ENCODE measurements at regions not wholly inside any gene's neighbourhood (a gene's known extent, or its start where the extent isn't known, plus 50 kb on each side); places are given as distances from the start of the nearest gene placed in this dataset.

DNA sequence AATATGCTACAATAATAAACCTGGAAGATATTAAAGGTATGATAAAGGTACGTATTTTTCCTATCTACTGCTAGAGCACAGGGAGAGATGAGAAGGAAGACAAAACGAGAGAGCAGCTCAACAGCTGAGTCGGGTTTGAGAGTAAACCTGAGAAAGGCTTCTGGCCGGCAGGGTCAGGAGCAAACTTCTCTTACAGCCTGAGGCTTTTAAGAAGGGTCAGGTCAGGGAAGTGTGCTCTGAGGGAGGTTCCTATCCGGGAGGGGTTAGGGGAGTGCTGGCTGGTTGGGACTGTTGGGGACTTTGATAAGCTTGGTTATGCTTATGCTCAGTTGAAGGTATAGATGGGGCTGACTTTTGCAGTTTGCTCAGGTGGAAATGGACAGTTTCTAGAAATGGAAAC lies 77.7 kb upstream of the PRR20A start:
- Histone ChIP-seq H4K20me1 (replicated peaks; ENCODE audit: control insufficient read depth, extremely low read depth, insufficient read depth, low read length) (no peaks in the 10 kb centered on the region), H3K4me3 (replicated peaks in 1 of 3; ENCODE audit: insufficient read depth in 1 of 3, low read depth in 1 of 3, low read length in 3 of 3) (no peak overlapping the region), H3K9me1 (replicated peaks; ENCODE audit: control insufficient read depth, extremely low read depth, insufficient read depth, low read length) (no peaks in the 10 kb centered on the region), H3K36me3 (ENCODE audit: control insufficient read depth in 2 of 2, extremely low read depth in 1 of 2, insufficient read depth in 2 of 2, low read length in 2 of 2) (no peaks in the 10 kb centered on the region), H3K4me1 (ENCODE audit: control insufficient read depth, extremely low read depth, insufficient read depth, low read length) (no peaks in the 10 kb centered on the region), H3K27me3 (ENCODE audit: control insufficient read depth in 2 of 2, insufficient read depth in 2 of 2, low read length in 2 of 2) (no peaks in the 10 kb centered on the region), H3K79me2 (ENCODE audit: control insufficient read depth, insufficient read depth, low read length) (no peaks in the 10 kb centered on the region), H2AFZ (ENCODE audit: low read depth, low read length) (no peak overlapping the region), H3K4me2 (ENCODE audit: insufficient read depth, low read length) (no peak overlapping the region), H3K9me3 (replicated peaks; ENCODE audit: control insufficient read depth, insufficient read depth, low read length) (no peaks in the 10 kb centered on the region), H3K9ac (replicated peaks; ENCODE audit: extremely low read depth, insufficient read depth, low read length) (no peak overlapping the region), H3K27ac (ENCODE audit: insufficient read depth, low read depth, low read length) (no peak overlapping the region)
- no TSS peak for BruUV-seq (replicated peaks)
- DNase-seq (ENCODE audit: low read depth, low spot score) (no peak), FAIRE-seq (no peak)
- intact Hi-C loops (cut with micrococcal nuclease) (no loop called here), dilution Hi-C loops (cut with MboI; ENCODE audit: extremely low pct_ligation_motif_present, low sequenced_read_pairs) (no loop called here)
- ChIA-PET CTCF (no interaction called here), POLR2A (no interaction called here)
- TF ChIP-seq, protein P1, sequence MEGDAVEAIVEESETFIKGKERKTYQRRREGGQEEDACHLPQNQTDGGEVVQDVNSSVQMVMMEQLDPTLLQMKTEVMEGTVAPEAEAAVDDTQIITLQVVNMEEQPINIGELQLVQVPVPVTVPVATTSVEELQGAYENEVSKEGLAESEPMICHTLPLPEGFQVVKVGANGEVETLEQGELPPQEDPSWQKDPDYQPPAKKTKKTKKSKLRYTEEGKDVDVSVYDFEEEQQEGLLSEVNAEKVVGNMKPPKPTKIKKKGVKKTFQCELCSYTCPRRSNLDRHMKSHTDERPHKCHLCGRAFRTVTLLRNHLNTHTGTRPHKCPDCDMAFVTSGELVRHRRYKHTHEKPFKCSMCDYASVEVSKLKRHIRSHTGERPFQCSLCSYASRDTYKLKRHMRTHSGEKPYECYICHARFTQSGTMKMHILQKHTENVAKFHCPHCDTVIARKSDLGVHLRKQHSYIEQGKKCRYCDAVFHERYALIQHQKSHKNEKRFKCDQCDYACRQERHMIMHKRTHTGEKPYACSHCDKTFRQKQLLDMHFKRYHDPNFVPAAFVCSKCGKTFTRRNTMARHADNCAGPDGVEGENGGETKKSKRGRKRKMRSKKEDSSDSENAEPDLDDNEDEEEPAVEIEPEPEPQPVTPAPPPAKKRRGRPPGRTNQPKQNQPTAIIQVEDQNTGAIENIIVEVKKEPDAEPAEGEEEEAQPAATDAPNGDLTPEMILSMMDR (IDR thresholded peaks at IDR 0.05; ENCODE audit: extremely low read depth in 1 of 2, insufficient read depth in 1 of 2, low read depth in 1 of 2, low read length in 2 of 2): no peak
- TF ChIP-seq FOS (IDR thresholded peaks at IDR 0.05; ENCODE audit: borderline replicate concordance, insufficient read depth, low read length): no peak
- no peak for TF ChIP-seq POLR2AphosphoS5 (IDR thresholded peaks at IDR 0.05; ENCODE audit: insufficient read depth, low read depth, low read length)
- no peak for TF ChIP-seq POLR2A (IDR thresholded peaks at IDR 0.05; ENCODE audit: low read depth, low read length)
- TF ChIP-seq JUN (IDR thresholded peaks at IDR 0.05; ENCODE audit: borderline replicate concordance, insufficient read depth, insufficient read length, low read depth): no peak
- no peak for TF ChIP-seq EZH2 (IDR thresholded peaks at IDR 0.05; ENCODE audit: borderline replicate concordance, low read depth, low read length, severe bottlenecking)
- TF ChIP-seq MAX (IDR thresholded peaks at IDR 0.05; ENCODE audit: insufficient read depth, insufficient read length): no peak
- TF ChIP-seq MYC (IDR thresholded peaks at IDR 0.05; ENCODE audit: low read depth, low read length): no peak
- no peak for TF ChIP-seq GATA2 (IDR thresholded peaks at IDR 0.05; ENCODE audit: insufficient read depth, insufficient read length, low read depth, low read length)
